Neural cell (in vitro differentiated cells): ENCODE measurements at regions not wholly inside any gene's neighbourhood (a gene's known extent, or its start where the extent isn't known, plus 50 kb on each side); places are given as distances from the start of the nearest gene placed in this dataset.

Experiments used
- H2AFZ ChIP-seq: fragments of 200-600, 300-800 bp; sonication (generic), shearing (Covaris generic); 2 replicates; pipeline ENCODE4 v1.6.0; 2014; ENCODE audit warnings: low read depth, mild to moderate bottlenecking, antibody characterized with exemption, low read length, moderate library complexity
- H3F3A ChIP-seq: fragments of 200-600 bp; shearing (Covaris generic); 2 replicates; pipeline ENCODE4 v1.6.1; 2016; ENCODE audit warnings: mild to moderate bottlenecking, moderate library complexity, mixed read lengths, antibody characterized with exemption, low read length; ENCODE audit not compliant: insufficient read depth, poor library complexity, severe bottlenecking
- H3K27ac ChIP-seq: fragments of 200-600, 300-800 bp; sonication (generic), shearing (Covaris generic); 2 replicates; pipeline ENCODE4 v1.5.1; 2014; ENCODE audit warnings: mild to moderate bottlenecking, low read length, moderate library complexity
- H3K27me3 ChIP-seq: fragments of 300-800, 200-600 bp; sonication (generic), shearing (Covaris generic); 2 replicates; pipeline ENCODE4 v1.6.0; 2014; ENCODE audit warnings: mild to moderate bottlenecking, low read depth, low read length, moderate library complexity; ENCODE audit not compliant: insufficient read depth
- H3K36me3 ChIP-seq: fragments of 300-800, 200-600 bp; sonication (generic), shearing (Covaris generic); 2 replicates; pipeline ENCODE4 v1.5.1; 2014; ENCODE audit warnings: mild to moderate bottlenecking, antibody characterized with exemption, low read length, moderate library complexity; ENCODE audit not compliant: insufficient read depth
- H3K4me2 ChIP-seq: fragments of 300-800, 200-600 bp; sonication (generic), shearing (Covaris generic); 2 replicates; pipeline ENCODE4 v1.6.0; 2014; ENCODE audit warnings: mild to moderate bottlenecking, low read length
- H3K4me3 ChIP-seq: fragments of 300-800, 200-600 bp; sonication (generic), shearing (Covaris generic); 2 replicates; pipeline ENCODE4 v1.5.1; 2014; ENCODE audit warnings: mild to moderate bottlenecking, low read length, moderate library complexity
- H3K79me2 ChIP-seq: fragments of 200-600 bp; shearing (Covaris generic); replicated peaks from 2 replicates; pipeline ENCODE4 v1.6.0; 2014; ENCODE audit warnings: mild to moderate bottlenecking, low read length, moderate library complexity; ENCODE audit not compliant: insufficient read depth
- H3K9ac ChIP-seq: fragments of 300-800, 200-600 bp; sonication (generic), shearing (Covaris generic); 2 replicates; pipeline ENCODE4 v1.6.1; 2016; ENCODE audit warnings: mild to moderate bottlenecking, low read length, mixed read lengths
- H3K9me2 ChIP-seq: fragments of 200-600 bp; shearing (Covaris generic); 2 replicates; pipeline ENCODE4 v1.6.1; 2016; ENCODE audit warnings: mild to moderate bottlenecking, low read length, mixed read lengths; ENCODE audit not compliant: insufficient read depth
- H3K9me3 ChIP-seq: fragments of 200-600, 300-800 bp; sonication (generic), shearing (Covaris generic); 2 replicates; pipeline ENCODE4 v1.6.1; 2016; ENCODE audit warnings: mild to moderate bottlenecking, mixed run types, low read length, moderate library complexity, mixed read lengths
- H4K20me1 ChIP-seq: fragments of 200-600 bp; shearing (Covaris generic); 2 replicates; pipeline ENCODE4 v1.6.1; 2016; ENCODE audit warnings: mild to moderate bottlenecking, mixed run types; ENCODE audit not compliant: insufficient read depth
- EP300 ChIP-seq: fragments of 450-650 bp; conservative IDR thresholded peaks from 2 replicates; pipeline ENCODE4 v1.6.1; 2014; ENCODE audit warnings: antibody characterized with exemption, mild to moderate bottlenecking, moderate library complexity; ENCODE audit not compliant: poor library complexity, severe bottlenecking
- EZH2 ChIP-seq: fragments of 200-600, 300-800 bp; shearing (Covaris generic), sonication (generic); IDR thresholded peaks from 2 replicates; pipeline ENCODE4 v1.6.1; 2014; ENCODE audit warnings: antibody characterized with exemption, low read length, borderline replicate concordance, mild to moderate bottlenecking; ENCODE audit not compliant: insufficient read depth, poor library complexity, severe bottlenecking
- MXI1 ChIP-seq: fragments of 450-650 bp; conservative IDR thresholded peaks from 2 replicates; pipeline ENCODE4 v1.6.1; 2014; ENCODE audit warnings: antibody characterized with exemption, mild to moderate bottlenecking; ENCODE audit not compliant: poor library complexity, severe bottlenecking
- POLR2AphosphoS5 ChIP-seq: IDR thresholded peaks from 2 replicates; pipeline ENCODE4 v1.6.1; 2012
- RAD21 ChIP-seq: fragments of 450-650 bp; conservative IDR thresholded peaks from 2 replicates; pipeline ENCODE4 v1.6.1; 2014; ENCODE audit warnings: antibody characterized with exemption, mild to moderate bottlenecking, moderate library complexity
- SMC3 ChIP-seq: fragments of 450-650 bp; conservative IDR thresholded peaks from 2 replicates; pipeline ENCODE4 v1.6.1; 2014; ENCODE audit warnings: antibody characterized with exemption, mild to moderate bottlenecking, moderate library complexity; ENCODE audit not compliant: poor library complexity
- TAF1 ChIP-seq: IDR thresholded peaks from 2 replicates; pipeline ENCODE4 v1.6.1; 2012; ENCODE audit warnings: low read depth
- TF ChIP-seq, protein P1 (sequence below): IDR thresholded peaks from 2 replicates; pipeline ENCODE4 v1.6.1; 2012; ENCODE audit warnings: borderline replicate concordance
- TF ChIP-seq, protein P2 (sequence below): fragments of 450-650 bp; IDR thresholded peaks from 2 replicates; pipeline ENCODE4 v1.5.1; 2014; ENCODE audit warnings: antibody characterized with exemption, mild to moderate bottlenecking, moderate library complexity; ENCODE audit not compliant: poor library complexity, severe bottlenecking

DNA sequence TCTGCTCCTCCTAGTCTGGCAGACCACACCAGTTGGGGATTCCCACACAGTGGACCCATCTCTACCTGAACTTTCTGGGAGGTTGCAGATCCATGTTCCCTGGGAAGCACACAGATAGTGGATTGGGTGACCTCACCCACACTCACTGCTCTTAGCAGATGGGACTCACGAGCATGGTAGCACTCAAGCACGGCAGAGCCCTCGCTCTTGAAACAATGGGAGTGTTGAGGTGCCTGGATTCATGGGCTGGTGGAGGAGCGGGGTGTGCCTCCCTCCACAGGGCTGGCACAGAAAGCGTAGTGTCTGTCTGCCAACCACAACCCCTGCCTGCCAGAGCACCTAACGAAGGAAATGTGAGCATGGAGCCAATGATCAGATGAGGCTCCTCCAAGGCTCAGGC, 568.0 kb downstream of the POM121L12 start:
- TF ChIP-seq MXI1 (no peak), SMC3 (no peak), TAF1 (no peak), EZH2 (no peak), RAD21 (no peak), POLR2AphosphoS5 (no peak), EP300 (no peak)
- TF ChIP-seq, protein P1, sequence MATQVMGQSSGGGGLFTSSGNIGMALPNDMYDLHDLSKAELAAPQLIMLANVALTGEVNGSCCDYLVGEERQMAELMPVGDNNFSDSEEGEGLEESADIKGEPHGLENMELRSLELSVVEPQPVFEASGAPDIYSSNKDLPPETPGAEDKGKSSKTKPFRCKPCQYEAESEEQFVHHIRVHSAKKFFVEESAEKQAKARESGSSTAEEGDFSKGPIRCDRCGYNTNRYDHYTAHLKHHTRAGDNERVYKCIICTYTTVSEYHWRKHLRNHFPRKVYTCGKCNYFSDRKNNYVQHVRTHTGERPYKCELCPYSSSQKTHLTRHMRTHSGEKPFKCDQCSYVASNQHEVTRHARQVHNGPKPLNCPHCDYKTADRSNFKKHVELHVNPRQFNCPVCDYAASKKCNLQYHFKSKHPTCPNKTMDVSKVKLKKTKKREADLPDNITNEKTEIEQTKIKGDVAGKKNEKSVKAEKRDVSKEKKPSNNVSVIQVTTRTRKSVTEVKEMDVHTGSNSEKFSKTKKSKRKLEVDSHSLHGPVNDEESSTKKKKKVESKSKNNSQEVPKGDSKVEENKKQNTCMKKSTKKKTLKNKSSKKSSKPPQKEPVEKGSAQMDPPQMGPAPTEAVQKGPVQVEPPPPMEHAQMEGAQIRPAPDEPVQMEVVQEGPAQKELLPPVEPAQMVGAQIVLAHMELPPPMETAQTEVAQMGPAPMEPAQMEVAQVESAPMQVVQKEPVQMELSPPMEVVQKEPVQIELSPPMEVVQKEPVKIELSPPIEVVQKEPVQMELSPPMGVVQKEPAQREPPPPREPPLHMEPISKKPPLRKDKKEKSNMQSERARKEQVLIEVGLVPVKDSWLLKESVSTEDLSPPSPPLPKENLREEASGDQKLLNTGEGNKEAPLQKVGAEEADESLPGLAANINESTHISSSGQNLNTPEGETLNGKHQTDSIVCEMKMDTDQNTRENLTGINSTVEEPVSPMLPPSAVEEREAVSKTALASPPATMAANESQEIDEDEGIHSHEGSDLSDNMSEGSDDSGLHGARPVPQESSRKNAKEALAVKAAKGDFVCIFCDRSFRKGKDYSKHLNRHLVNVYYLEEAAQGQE = no peak
- TF ChIP-seq, protein P2, sequence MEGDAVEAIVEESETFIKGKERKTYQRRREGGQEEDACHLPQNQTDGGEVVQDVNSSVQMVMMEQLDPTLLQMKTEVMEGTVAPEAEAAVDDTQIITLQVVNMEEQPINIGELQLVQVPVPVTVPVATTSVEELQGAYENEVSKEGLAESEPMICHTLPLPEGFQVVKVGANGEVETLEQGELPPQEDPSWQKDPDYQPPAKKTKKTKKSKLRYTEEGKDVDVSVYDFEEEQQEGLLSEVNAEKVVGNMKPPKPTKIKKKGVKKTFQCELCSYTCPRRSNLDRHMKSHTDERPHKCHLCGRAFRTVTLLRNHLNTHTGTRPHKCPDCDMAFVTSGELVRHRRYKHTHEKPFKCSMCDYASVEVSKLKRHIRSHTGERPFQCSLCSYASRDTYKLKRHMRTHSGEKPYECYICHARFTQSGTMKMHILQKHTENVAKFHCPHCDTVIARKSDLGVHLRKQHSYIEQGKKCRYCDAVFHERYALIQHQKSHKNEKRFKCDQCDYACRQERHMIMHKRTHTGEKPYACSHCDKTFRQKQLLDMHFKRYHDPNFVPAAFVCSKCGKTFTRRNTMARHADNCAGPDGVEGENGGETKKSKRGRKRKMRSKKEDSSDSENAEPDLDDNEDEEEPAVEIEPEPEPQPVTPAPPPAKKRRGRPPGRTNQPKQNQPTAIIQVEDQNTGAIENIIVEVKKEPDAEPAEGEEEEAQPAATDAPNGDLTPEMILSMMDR = no peak
- Histone ChIP-seq H4K20me1 (no peaks in the 10 kb centered on the region), H3K9me2 (no peaks in the 10 kb centered on the region), H3K9me3 (no peaks in the 10 kb centered on the region), H3K27me3 (no peaks in the 10 kb centered on the region), H3F3A (no peaks in the 10 kb centered on the region), H3K79me2 (no peaks in the 10 kb centered on the region), H3K4me2 (no peak overlapping the region), H3K4me3 (no peak overlapping the region), H3K9ac (no peak overlapping the region), H3K27ac (no peak overlapping the region), H3K36me3 (no peaks in the 10 kb centered on the region), H2AFZ (no peak overlapping the region)

DNA sequence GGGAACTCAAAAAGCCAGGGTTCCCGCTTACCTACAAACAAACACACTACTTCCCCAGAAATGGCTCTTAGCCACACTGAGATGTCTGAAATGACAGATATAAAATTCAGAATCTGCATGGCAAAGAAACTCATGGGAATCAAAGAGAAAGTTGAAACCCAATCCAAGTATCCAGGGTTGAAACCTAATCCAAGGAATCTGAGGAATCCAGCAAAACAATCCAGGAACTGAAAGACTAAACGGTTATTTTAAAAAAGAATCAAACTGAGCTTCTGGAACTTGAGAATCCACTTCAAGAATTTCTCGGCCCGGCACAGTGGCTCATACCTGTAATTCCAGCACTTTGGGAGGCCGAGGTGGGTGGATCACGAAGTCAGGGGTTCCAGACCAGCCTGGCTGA, 568.8 kb downstream of the POM121L12 start:
- no peaks in the 10 kb centered on the region for H3K9me3 ChIP-seq
- H3K27ac ChIP-seq = no peak overlapping the region
- no peaks in the 10 kb centered on the region for H4K20me1 ChIP-seq
- no peaks in the 10 kb centered on the region for H3K27me3 ChIP-seq
- H2AFZ ChIP-seq = no peak overlapping the region
- no peaks in the 10 kb centered on the region for H3F3A ChIP-seq
- H3K79me2 ChIP-seq = no peaks in the 10 kb centered on the region
- TF ChIP-seq, protein P1 = no peak
- TF ChIP-seq RAD21 (no peak), EZH2 (no peak), TAF1 (no peak), EP300 (no peak), MXI1 (no peak), SMC3 (no peak), POLR2AphosphoS5 (no peak)
- TF ChIP-seq, protein P2 = no peak
- H3K9ac ChIP-seq = no peak overlapping the region
- no peak overlapping the region for H3K4me3 ChIP-seq
- H3K4me2 ChIP-seq = no peak overlapping the region
- H3K36me3 ChIP-seq = no peaks in the 10 kb centered on the region
- H3K9me2 ChIP-seq = no peaks in the 10 kb centered on the region
